ENCODE measurements at regions not wholly inside any gene's neighbourhood (a gene's known extent, or its start where the extent isn't known, plus 50 kb on each side); places are given as distances from the start of the nearest gene placed in this dataset.

DNA sequence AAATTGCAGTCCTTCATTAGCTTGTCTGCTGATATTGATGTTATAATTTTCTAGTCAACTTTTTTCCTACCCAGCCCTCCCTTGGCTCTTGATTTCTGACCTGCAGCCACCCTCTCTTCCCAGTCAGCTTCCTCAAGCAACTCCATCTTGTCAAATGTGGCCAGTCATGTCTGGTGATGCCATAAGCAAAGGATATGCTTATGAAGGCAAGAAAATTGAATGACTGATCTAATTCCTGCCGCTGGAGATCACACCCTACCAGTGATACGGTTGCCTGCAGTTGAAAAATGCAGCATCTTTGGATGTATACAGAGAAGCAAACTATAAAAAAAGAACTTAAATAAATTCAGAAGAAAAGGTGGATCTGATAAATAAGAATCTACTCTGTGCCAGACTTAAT lies 297.1 kb upstream of the DAB1 start:
- Histone ChIP-seq H3K36me3 (ENCODE audit: control insufficient read depth, insufficient read depth, low read length) (no peaks in the 10 kb centered on the region), H3K9me3 (ENCODE audit: control insufficient read depth, low read length) (no peaks in the 10 kb centered on the region), H3K4me3 (ENCODE audit: low read length) (no peak overlapping the region), H3K27me3 (ENCODE audit: control insufficient read depth, insufficient read depth, low read length, poor library complexity, severe bottlenecking) (peaks cover 55% of the 10 kb centered on the region), H3K27ac (ENCODE audit: low read depth, low read length) (no peak overlapping the region), H3K4me1 (ENCODE audit: control insufficient read depth, insufficient read depth, low read length) (peaks cover 3% of the 10 kb centered on the region), H3K9ac (ENCODE audit: extremely low read depth, low read length, poor library complexity, severe bottlenecking) (no peak overlapping the region)
- WGBS, 2 experiments (ENCODE audit: insufficient coverage in 1 of 2, insufficient read length in 1 of 2): 85% methylated on average over 2 of the region's 2 CpGs; no CpG with 5 or more reads in 1 of the 2 experiments
- Mint-ChIP-seq H3K4me1 (peaks cover 31% of the 10 kb centered on the region), H3K27me3 (ENCODE audit: insufficient read depth) (peaks cover 77% of the 10 kb centered on the region), H3K4me3 (no peak overlapping the region), H3K27ac (no peak overlapping the region), H3K36me3 (ENCODE audit: low read depth) (no peaks in the 10 kb centered on the region), H3K9me3 (no peaks in the 10 kb centered on the region)
- DNase-seq: no peak
- TF ChIP-seq, protein P1, sequence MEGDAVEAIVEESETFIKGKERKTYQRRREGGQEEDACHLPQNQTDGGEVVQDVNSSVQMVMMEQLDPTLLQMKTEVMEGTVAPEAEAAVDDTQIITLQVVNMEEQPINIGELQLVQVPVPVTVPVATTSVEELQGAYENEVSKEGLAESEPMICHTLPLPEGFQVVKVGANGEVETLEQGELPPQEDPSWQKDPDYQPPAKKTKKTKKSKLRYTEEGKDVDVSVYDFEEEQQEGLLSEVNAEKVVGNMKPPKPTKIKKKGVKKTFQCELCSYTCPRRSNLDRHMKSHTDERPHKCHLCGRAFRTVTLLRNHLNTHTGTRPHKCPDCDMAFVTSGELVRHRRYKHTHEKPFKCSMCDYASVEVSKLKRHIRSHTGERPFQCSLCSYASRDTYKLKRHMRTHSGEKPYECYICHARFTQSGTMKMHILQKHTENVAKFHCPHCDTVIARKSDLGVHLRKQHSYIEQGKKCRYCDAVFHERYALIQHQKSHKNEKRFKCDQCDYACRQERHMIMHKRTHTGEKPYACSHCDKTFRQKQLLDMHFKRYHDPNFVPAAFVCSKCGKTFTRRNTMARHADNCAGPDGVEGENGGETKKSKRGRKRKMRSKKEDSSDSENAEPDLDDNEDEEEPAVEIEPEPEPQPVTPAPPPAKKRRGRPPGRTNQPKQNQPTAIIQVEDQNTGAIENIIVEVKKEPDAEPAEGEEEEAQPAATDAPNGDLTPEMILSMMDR (conservative IDR thresholded peaks at IDR 0.05): no peak

DNA sequence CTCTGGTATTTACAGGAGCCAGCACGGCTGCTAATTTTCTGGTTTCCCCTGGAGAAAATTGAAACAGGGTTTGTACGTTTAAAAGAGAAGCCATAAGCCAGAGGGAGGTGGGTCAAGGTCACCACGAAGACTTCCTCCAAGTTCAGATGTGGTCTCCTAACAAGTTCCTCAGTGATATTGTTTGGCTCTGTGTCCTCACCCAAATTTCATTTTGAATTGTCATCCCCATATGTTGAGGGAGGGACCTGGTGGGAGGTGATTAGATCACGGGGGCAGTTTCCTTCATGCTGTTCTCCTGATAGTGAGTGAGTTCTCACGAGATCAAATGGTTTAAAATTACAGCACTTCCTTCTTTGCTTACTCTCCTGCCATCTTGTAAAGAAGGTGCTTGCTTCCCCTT lies 295.4 kb upstream of the DAB1 start:
- Mint-ChIP-seq H3K36me3 (ENCODE audit: low read depth) (no peaks in the 10 kb centered on the region), H3K27me3 (ENCODE audit: insufficient read depth) (peaks cover 72% of the 10 kb centered on the region), H3K27ac (no peak overlapping the region), H3K4me3 (no peak overlapping the region), H3K4me1 (peaks cover 19% of the 10 kb centered on the region), H3K9me3 (no peaks in the 10 kb centered on the region)
- Histone ChIP-seq H3K9me3 (ENCODE audit: control insufficient read depth, low read length) (no peaks in the 10 kb centered on the region), H3K4me3 (ENCODE audit: low read length) (no peak overlapping the region), H3K27ac (ENCODE audit: low read depth, low read length) (no peak overlapping the region), H3K27me3 (ENCODE audit: control insufficient read depth, insufficient read depth, low read length, poor library complexity, severe bottlenecking) (peaks cover 53% of the 10 kb centered on the region), H3K9ac (ENCODE audit: extremely low read depth, low read length, poor library complexity, severe bottlenecking) (no peak overlapping the region), H3K4me1 (ENCODE audit: control insufficient read depth, insufficient read depth, low read length) (peaks cover 3% of the 10 kb centered on the region), H3K36me3 (ENCODE audit: control insufficient read depth, insufficient read depth, low read length) (no peaks in the 10 kb centered on the region)
- WGBS, 2 experiments (ENCODE audit: insufficient coverage in 1 of 2, insufficient read length in 1 of 2): 43 to 67% methylated on average over 3 to 5 of the region's 5 CpGs
- TF ChIP-seq, protein P1 (conservative IDR thresholded peaks at IDR 0.05): no peak
- no peak for DNase-seq

DNA sequence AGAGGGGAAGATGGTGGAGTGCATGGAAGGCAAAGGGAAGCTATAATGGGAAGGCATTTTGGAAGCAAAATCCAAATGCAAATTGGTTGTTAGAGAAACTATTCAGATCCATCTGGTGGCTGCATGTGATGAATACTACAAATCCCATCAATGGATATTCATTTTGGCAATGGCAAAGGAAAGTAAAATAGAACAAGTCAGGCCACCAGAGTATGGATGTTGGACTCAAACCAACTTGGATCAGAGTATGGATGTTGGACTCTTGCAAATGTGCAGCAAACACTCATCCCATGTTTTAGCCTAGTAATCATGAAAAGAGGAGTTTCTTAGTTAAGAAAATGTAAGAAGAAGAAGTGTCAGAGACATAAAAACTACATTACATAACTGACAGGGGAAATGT lies 289.6 kb upstream of the DAB1 start:
- no peak overlapping the region for H3K4me3 ChIP-seq (ENCODE audit: low read length)
- H3K9ac ChIP-seq (ENCODE audit: extremely low read depth, low read length, poor library complexity, severe bottlenecking): no peak overlapping the region
- no peak overlapping the region for H3K27ac ChIP-seq (ENCODE audit: low read depth, low read length)
- DNase-seq: no peak
- H3K27me3 ChIP-seq (ENCODE audit: control insufficient read depth, insufficient read depth, low read length, poor library complexity, severe bottlenecking): peaks cover 12% of the 10 kb centered on the region
- H3K4me1 Mint-ChIP-seq: peaks cover 10% of the 10 kb centered on the region
- H3K4me1 ChIP-seq (ENCODE audit: control insufficient read depth, insufficient read depth, low read length): peaks cover 5% of the 10 kb centered on the region
- no peaks in the 10 kb centered on the region for H3K9me3 ChIP-seq (ENCODE audit: control insufficient read depth, low read length)
- TF ChIP-seq, protein P1 (conservative IDR thresholded peaks at IDR 0.05): no peak
- peaks cover 29% of the 10 kb centered on the region for H3K27me3 Mint-ChIP-seq (ENCODE audit: insufficient read depth)
- no peak overlapping the region for H3K27ac Mint-ChIP-seq
- H3K4me3 Mint-ChIP-seq: no peak overlapping the region
- no peaks in the 10 kb centered on the region for H3K9me3 Mint-ChIP-seq
- H3K36me3 ChIP-seq (ENCODE audit: control insufficient read depth, insufficient read depth, low read length): no peaks in the 10 kb centered on the region
- H3K36me3 Mint-ChIP-seq (ENCODE audit: low read depth): no peaks in the 10 kb centered on the region
